Stimulated activated naive B cell treated with anti-CD40 and anti-IgM and Interleukin-4, amounts not matched to agents 10 μg/mL and 1 μg/mL and 100 μg/mL, for 72 hours (primary cell): ENCODE measurements at regions not wholly inside any gene's neighbourhood (a gene's known extent, or its start where the extent isn't known, plus 50 kb on each side); places are given as distances from the start of the nearest gene placed in this dataset.
"Not testable (repeated sequence)": the region's sequence is repeated elsewhere in the genome, so short reads cannot be mapped to it uniquely, and the experiment has no call there.

Source experiments
- ATAC-seq, 2 donors: fragments of 150-1000 bp; cut with Tn5 transposase; replicated peaks; 2 replicates each; pipeline ENCODE4 v1.10.0; 2021; ENCODE audit warnings: moderate library complexity in 1 of 2
- DNase-seq: peaks from one replicate; pipeline ENCODE4 v3.0.0; 2021
- H3K27ac Mint-ChIP-seq: one replicate; pipeline ENCODE4 v1.8.0; 2022; ENCODE audit warnings: mild to moderate bottlenecking, mixed read lengths
- H3K27me3 Mint-ChIP-seq, 2 donors: one replicate each; pipeline ENCODE4 v1.8.0; 2022; ENCODE audit warnings: mixed read lengths in 2 of 2
- H3K36me3 Mint-ChIP-seq, 2 donors: one replicate each; pipeline ENCODE4 v1.8.0; 2022; ENCODE audit warnings: mixed read lengths in 2 of 2, mild to moderate bottlenecking in 1 of 2
- H3K4me1 Mint-ChIP-seq, 2 donors: one replicate each; pipeline ENCODE4 v1.8.0; 2022; ENCODE audit warnings: mixed read lengths in 2 of 2, mild to moderate bottlenecking in 1 of 2
- H3K4me3 Mint-ChIP-seq, 2 donors: one replicate each; pipeline ENCODE4 v1.8.0; 2022; ENCODE audit warnings: mild to moderate bottlenecking in 2 of 2, mixed read lengths in 2 of 2, moderate library complexity in 1 of 2
- H3K9me3 Mint-ChIP-seq, 2 donors: one replicate each; pipeline ENCODE4 v1.8.0; 2022; ENCODE audit warnings: mixed read lengths in 2 of 2, mild to moderate bottlenecking in 1 of 2

- Mint-ChIP-seq H3K4me1 (no peaks in the 10 kb centered on the region), H3K4me3 (no peak overlapping the region), H3K9me3 (peaks cover 0 to 5% of the 10 kb centered on the region in 2 donors), H3K27ac (no peak overlapping the region), H3K36me3 (no peaks in the 10 kb centered on the region), H3K27me3 (no peaks in the 10 kb centered on the region)
- DNase-seq (no peak), ATAC-seq (no peak)
These were observed 205.6 kb upstream of the HAND2 start for GRCh38 chr4:173735585-173735984.

DNA sequence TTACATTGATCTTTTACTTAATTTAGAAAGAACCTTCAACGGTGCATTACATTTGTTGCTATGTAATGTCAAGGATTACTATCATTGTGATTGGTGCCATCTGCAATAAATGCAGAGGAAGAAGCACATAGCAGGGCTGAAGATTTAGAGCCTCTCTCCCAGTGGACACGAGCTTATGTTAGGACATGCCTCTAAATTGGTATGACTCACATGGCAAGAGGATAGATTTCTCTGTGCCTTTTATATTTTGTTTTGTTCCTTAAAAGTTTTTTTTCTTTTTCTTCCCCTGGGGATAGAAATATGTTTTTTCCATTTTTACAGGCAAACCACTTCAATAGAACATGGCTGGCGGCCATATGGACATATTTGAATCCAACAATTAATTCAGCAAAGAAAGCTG, 205.0 kb upstream of the HAND2 start:
- no peaks in the 10 kb centered on the region for H3K4me1 Mint-ChIP-seq
- peaks cover 0 to 5% of the 10 kb centered on the region in 2 donors for H3K9me3 Mint-ChIP-seq
- H3K27ac Mint-ChIP-seq = no peak overlapping the region
- H3K4me3 Mint-ChIP-seq = no peak overlapping the region
- H3K36me3 Mint-ChIP-seq = no peaks in the 10 kb centered on the region
- ATAC-seq = no peak
- no peaks in the 10 kb centered on the region for H3K27me3 Mint-ChIP-seq
- no peak for DNase-seq

GRCh38 chr4:173731257-173731656, 201.2 kb upstream of the HAND2 start:
- Mint-ChIP-seq H3K9me3 (peaks cover 5 to 13% of the 10 kb centered on the region in 2 donors), H3K4me3 (no peak overlapping the region), H3K4me1 (no peaks in the 10 kb centered on the region), H3K27me3 (no peaks in the 10 kb centered on the region), H3K27ac (no peak overlapping the region), H3K36me3 (no peaks in the 10 kb centered on the region)
- no peak for DNase-seq
- no peak for ATAC-seq

DNA sequence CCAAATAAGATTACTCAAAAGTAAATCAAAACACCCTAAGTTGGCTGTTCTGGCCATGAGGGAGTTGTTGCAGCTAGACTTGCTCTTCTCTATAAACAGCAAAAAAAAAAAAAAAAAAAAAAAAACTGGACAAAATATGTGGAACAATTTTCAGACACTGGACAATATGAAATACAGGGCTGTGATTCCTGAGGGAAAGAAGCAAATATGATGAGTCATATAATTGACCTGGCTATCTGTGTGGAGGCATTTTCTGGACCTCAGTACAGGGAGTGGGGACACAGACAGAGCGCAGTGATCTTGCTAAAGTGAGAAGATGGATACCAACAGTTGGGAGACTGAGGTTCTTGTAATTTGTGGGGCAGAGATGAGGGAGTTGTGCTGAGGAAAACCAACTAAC, 192.0 kb upstream of the HAND2 start:
- Mint-ChIP-seq H3K9me3 (peaks cover 10 to 12% of the 10 kb centered on the region in 2 donors), H3K4me3 (no peak overlapping the region), H3K27me3 (no peaks in the 10 kb centered on the region), H3K27ac (no peak overlapping the region), H3K4me1 (no peaks in the 10 kb centered on the region), H3K36me3 (peaks cover 0 to 1% of the 10 kb centered on the region in 2 donors)
- no peak for ATAC-seq
- DNase-seq = no peak

- H3K27ac Mint-ChIP-seq, ATAC-seq, H3K9me3 Mint-ChIP-seq, H3K36me3 Mint-ChIP-seq, H3K27me3 Mint-ChIP-seq, DNase-seq, H3K4me1 Mint-ChIP-seq, H3K4me3 Mint-ChIP-seq: not testable (repeated sequence)
These were observed 188.5 kb upstream of the HAND2 start for GRCh38 chr4:173718504-173718903.

GRCh38 chr4:173717581-173717980, 187.6 kb upstream of the HAND2 start:
- no peak overlapping the region for H3K27ac Mint-ChIP-seq
- H3K9me3 Mint-ChIP-seq = peaks cover 6 to 10% of the 10 kb centered on the region in 2 donors
- H3K4me3 Mint-ChIP-seq = no peak overlapping the region
- ATAC-seq (no peak), DNase-seq (no peak)
- peaks cover 0 to 1% of the 10 kb centered on the region in 2 donors for H3K36me3 Mint-ChIP-seq
- H3K27me3 Mint-ChIP-seq = no peaks in the 10 kb centered on the region
- H3K4me1 Mint-ChIP-seq = no peaks in the 10 kb centered on the region

- no peaks in the 10 kb centered on the region for H3K27me3 Mint-ChIP-seq
- DNase-seq (no peak), ATAC-seq (no peak)
- peaks cover 0 to 1% of the 10 kb centered on the region in 2 donors for H3K36me3 Mint-ChIP-seq
- no peak overlapping the region for H3K4me3 Mint-ChIP-seq
- peaks cover 6 to 10% of the 10 kb centered on the region in 2 donors for H3K9me3 Mint-ChIP-seq
- no peaks in the 10 kb centered on the region for H3K4me1 Mint-ChIP-seq
- no peak overlapping the region for H3K27ac Mint-ChIP-seq
These were observed 184.4 kb upstream of the HAND2 start for GRCh38 chr4:173714456-173714855.

DNA sequence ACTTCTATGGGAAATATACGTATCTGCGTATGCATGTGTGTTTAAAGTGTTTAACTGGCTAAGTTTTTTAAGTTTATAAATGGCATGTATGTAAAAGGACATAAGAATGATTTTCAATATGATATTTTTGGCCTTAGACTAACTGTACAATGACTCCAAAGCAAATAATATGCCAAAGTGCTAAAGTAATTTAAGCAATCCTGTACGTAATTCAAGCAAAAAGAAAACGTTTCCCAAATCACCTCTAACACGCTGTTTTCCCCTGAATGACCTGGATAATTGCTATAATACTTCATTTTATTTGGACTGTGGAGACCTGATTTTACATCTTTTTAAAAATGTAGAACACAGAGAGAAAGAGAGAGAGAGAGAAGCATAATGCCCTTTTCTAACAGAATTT, 183.0 kb upstream of the HAND2 start:
- no peaks in the 10 kb centered on the region for H3K27me3 Mint-ChIP-seq
- H3K4me3 Mint-ChIP-seq = no peak overlapping the region
- peaks cover 0 to 4% of the 10 kb centered on the region in 2 donors for H3K9me3 Mint-ChIP-seq
- no peaks in the 10 kb centered on the region for H3K36me3 Mint-ChIP-seq
- ATAC-seq (no peak), DNase-seq (no peak)
- H3K4me1 Mint-ChIP-seq = no peaks in the 10 kb centered on the region
- H3K27ac Mint-ChIP-seq = no peak overlapping the region

DNA sequence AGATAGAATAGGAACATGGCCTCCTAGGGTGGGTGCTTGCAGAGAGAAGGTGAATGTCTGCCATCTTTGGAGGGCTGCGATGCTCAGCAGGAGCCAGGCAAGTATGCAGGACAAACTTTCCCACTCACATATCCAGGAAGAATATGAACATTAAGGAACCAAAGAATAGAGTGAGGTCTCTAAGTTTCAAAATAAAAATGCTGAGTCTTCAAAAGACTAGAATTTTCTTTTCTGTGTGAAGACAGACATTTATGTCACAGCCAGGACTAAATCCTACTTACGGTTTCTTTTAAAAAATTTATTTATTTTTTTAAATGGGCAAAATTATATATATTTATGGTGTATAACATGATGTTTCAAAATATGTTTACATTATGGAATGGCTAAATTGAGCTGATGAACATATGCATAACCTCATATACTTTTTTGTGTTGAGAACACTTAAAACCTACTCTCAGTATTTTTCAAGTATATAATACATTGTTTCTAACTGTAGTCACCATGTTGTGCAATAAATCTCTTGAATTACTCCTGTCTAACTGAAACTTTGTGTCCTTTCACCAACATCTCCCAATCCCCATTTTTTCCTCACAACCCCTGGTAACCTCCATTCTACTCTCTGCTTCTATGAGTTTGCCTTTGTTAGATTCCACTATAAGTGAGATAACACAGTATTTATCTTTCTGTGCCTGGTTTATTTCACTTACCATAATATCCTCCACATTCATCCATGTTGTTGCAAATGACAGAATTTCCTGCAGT, 177.8 kb upstream of the HAND2 start:
- H3K9me3 Mint-ChIP-seq = peaks cover 0 to 3% of the 10 kb centered on the region in 2 donors
- DNase-seq = no peak

DNA sequence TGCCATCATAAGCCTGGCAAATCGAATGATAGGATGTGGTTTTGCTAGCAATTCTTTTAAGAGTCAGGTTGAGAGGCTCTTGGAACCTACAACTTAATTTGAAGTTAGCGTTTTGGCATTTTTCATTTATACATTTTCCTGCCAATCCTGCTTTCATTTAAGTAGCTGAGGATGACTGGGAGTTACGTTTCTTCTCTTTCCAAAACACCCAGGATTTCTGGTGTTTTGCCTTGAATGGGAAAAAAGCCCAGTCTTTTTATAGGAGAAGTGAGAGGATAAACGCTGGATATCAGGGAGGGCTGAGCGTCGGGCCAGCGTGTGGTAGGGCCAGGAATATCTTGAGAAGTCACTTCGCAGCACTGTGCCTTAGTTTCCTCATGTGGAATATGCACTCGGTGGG, 174.2 kb upstream of the HAND2 start:
- Mint-ChIP-seq H3K9me3 (peaks cover 0 to 3% of the 10 kb centered on the region in 2 donors), H3K4me3 (no peak overlapping the region), H3K4me1 (no peaks in the 10 kb centered on the region), H3K27ac (no peak overlapping the region), H3K27me3 (no peaks in the 10 kb centered on the region), H3K36me3 (no peaks in the 10 kb centered on the region)
- DNase-seq = no peak
- ATAC-seq = no peak

More for the DNA sequence above, 177.8 kb upstream of the HAND2 start:
- H3K4me1 Mint-ChIP-seq = no peaks in the 10 kb centered on the region
- H3K27ac Mint-ChIP-seq = no peak overlapping the region
- H3K27me3 Mint-ChIP-seq = no peaks in the 10 kb centered on the region
- H3K4me3 Mint-ChIP-seq = no peak overlapping the region
- ATAC-seq = no peak
- no peaks in the 10 kb centered on the region for H3K36me3 Mint-ChIP-seq

DNA sequence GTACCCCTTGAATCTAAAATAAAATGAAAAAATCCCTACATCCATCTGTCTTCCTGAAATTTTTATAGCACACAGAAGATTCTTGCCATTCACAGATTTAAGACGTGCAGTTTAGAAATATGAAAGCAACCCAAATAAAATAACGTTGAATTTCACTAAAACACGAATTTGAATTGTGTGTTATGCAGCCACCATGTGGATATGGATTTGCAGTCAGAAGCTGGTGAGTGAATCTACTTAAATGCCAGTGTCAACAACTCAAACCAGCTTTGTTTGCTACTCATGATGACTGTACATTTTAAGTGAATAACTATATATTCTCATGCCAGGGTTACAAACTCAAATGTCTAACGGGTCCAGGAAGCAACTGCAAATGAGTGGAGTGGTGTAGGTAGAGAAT, 173.0 kb upstream of the HAND2 start:
- DNase-seq = no peak
- H3K27ac Mint-ChIP-seq = no peak overlapping the region
- no peaks in the 10 kb centered on the region for H3K36me3 Mint-ChIP-seq
- H3K4me1 Mint-ChIP-seq = no peaks in the 10 kb centered on the region
- ATAC-seq = no peak
- H3K9me3 Mint-ChIP-seq = peaks cover 0 to 3% of the 10 kb centered on the region in 2 donors
- H3K27me3 Mint-ChIP-seq = no peaks in the 10 kb centered on the region
- H3K4me3 Mint-ChIP-seq = no peak overlapping the region

DNA sequence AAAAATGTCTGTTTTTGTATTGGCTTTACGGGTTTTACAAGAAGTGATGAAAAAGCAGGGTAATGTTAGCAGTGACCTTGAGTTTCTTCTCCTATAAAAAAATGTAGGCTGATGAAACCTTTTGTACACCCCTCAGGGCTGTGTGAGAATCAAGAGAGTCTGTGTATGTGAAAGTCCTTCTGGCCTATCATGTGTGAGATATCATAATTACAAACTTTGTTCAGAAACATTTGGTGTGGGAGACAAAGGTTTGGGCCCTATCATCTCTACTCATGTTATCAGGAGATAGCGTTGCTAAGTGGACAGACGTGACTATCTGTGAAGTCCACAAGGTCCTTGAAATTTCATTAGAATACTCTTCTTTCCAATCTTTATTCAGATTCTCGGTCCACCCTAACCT, 170.6 kb upstream of the HAND2 start:
- Mint-ChIP-seq H3K9me3 (peaks cover 0 to 3% of the 10 kb centered on the region in 2 donors), H3K27me3 (no peaks in the 10 kb centered on the region), H3K27ac (no peak overlapping the region), H3K4me1 (no peaks in the 10 kb centered on the region), H3K4me3 (no peak overlapping the region), H3K36me3 (no peaks in the 10 kb centered on the region)
- no peak for ATAC-seq
- no peak for DNase-seq

DNA sequence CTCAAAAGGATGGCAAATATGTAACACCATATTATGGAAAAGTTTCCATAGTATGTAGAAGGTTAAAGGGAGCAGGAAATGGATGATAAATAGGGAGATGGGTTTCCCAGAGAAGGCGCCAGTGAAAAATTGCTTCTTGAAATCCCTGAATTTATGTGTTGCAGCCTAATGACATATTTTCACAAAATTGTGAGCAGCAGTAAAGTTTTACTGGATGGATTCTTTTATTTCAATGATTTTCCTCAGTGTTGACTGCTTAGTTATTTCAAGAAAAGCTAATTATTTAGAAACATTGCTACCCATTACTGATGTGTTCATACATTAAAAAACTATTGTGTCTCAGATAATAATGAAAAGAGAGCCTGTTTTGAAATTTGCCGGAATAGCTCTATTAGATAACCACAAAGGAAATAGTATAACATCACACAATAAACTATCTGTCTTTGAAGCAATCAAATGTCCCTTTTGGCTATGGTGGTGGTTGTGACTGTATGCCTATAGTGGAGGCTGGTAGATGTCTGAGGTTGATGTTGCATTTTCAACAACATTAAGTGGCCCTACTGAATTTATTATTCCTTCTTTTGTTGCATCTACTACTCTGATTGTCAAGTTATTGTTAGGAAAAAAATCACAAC, 169.9 kb upstream of the HAND2 start:
- Mint-ChIP-seq H3K36me3 (no peaks in the 10 kb centered on the region), H3K9me3 (peaks cover 0 to under 1% of the 10 kb centered on the region in 2 donors), H3K27me3 (no peaks in the 10 kb centered on the region), H3K27ac (no peak overlapping the region), H3K4me3 (no peak overlapping the region), H3K4me1 (no peaks in the 10 kb centered on the region)
- ATAC-seq (no peak), DNase-seq (no peak)

- Mint-ChIP-seq H3K27ac (no peak overlapping the region), H3K27me3 (no peaks in the 10 kb centered on the region)
- ATAC-seq = no peak
These were observed 168.7 kb upstream of the HAND2 start for GRCh38 chr4:173698557-173699262.

GRCh38 chr4:173697840-173698239, 167.8 kb upstream of the HAND2 start:
- H3K36me3 Mint-ChIP-seq = no peaks in the 10 kb centered on the region
- ATAC-seq = no peak
- H3K4me1 Mint-ChIP-seq = no peaks in the 10 kb centered on the region
- no peak for DNase-seq
- H3K27me3 Mint-ChIP-seq = no peaks in the 10 kb centered on the region
- no peak overlapping the region for H3K4me3 Mint-ChIP-seq
- no peak overlapping the region for H3K27ac Mint-ChIP-seq
- no peaks in the 10 kb centered on the region for H3K9me3 Mint-ChIP-seq

More at GRCh38 chr4:173698557-173699262, 168.7 kb upstream of the HAND2 start:
- H3K9me3 Mint-ChIP-seq = no peaks in the 10 kb centered on the region
- no peaks in the 10 kb centered on the region for H3K4me1 Mint-ChIP-seq
- DNase-seq = no peak
- H3K36me3 Mint-ChIP-seq = no peaks in the 10 kb centered on the region
- H3K4me3 Mint-ChIP-seq = no peak overlapping the region
